ENCODE measurements at regions not wholly inside any gene's neighbourhood (a gene's known extent, or its start where the extent isn't known, plus 50 kb on each side); places are given as distances from the start of the nearest gene placed in this dataset.

DNA sequence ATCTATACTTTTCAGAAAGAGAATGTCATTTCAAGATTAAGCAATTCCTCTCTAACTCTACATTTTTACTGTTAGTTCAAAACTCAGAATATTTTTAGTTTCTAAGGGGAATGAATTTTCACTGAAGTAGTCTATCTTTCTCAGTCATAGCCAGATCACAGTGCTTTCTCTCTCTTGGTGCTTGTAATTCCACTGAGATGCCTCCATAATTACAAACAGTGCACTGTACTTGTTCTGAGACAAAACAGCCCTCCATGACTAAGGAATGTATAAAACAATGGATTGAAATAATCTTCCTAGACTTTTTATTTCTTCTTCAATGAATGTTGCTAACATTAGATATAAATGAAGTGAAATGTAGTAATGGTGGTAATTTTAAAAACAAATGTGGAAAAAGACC, 603.2 kb upstream of the FAM241A start (continued):
- no peak for TF ChIP-seq NCOA1 (IDR thresholded peaks at IDR 0.05; ENCODE audit: low read depth)
- no peak for TF ChIP-seq ZBTB2 (IDR thresholded peaks at IDR 0.05)
- no peak for TF ChIP-seq ZBTB1 (CRISPR knock-in tag; IDR thresholded peaks at IDR 0.05; ENCODE audit: borderline replicate concordance, low read depth)

- TF ChIP-seq POLR2H (tag; IDR thresholded peaks at IDR 0.05; ENCODE audit: low read depth) (no peak), PCBP1 (IDR thresholded peaks at IDR 0.05; ENCODE audit: low read depth, low read length, poor library complexity, severe bottlenecking) (no peak), MCM2 (IDR thresholded peaks at IDR 0.05; ENCODE audit: low read depth) (no peak), ZNF695 (CRISPR knock-in tag; IDR thresholded peaks at IDR 0.05) (no peak), HBP1 (CRISPR knock-in tag; IDR thresholded peaks at IDR 0.05) (no peak), MTA2 (IDR thresholded peaks at IDR 0.05; ENCODE audit: low read depth) (no peak), ARID3B (CRISPR knock-in tag; IDR thresholded peaks at IDR 0.05; ENCODE audit: borderline replicate concordance) (no peak), ZNF57 (CRISPR knock-in tag; IDR thresholded peaks at IDR 0.05) (no peak), NUFIP1 (IDR thresholded peaks at IDR 0.05; ENCODE audit: partially characterized antibody) (no peak)
- CTCF ChIA-PET (ENCODE audit: low intra/inter-chr PET ratio), result no interaction called here
- no TSS peak for BruUV-seq (replicated peaks)
- Histone ChIP-seq H3K27ac (ENCODE audit: extremely low read depth, low read depth, low read length) (no peak overlapping the region), H3K9me3 (replicated peaks; ENCODE audit: control insufficient read depth, insufficient read depth, low read depth, low read length) (no peaks in the 10 kb centered on the region), H3K9ac (ENCODE audit: insufficient read depth in 1 of 2, low read depth in 2 of 2, low read length in 2 of 2) (no peak overlapping the region), H3K4me3 (no peak overlapping the region), H2AFZ (ENCODE audit: low read depth, low read length) (no peak overlapping the region), H4K20me1 (replicated peaks; ENCODE audit: control insufficient read depth, insufficient read depth, low read length) (no peaks in the 10 kb centered on the region), H3K4me2 (ENCODE audit: insufficient read depth, low read length) (no peak overlapping the region), H3K79me2 (ENCODE audit: control insufficient read depth, insufficient read depth, low read length) (no peaks in the 10 kb centered on the region), H3K4me1 (replicated peaks in 1 of 2; ENCODE audit: control insufficient read depth in 2 of 2, insufficient read depth in 2 of 2, low read length in 2 of 2) (no peaks in the 10 kb centered on the region), H3K9me1 (ENCODE audit: control insufficient read depth, insufficient read depth, low read length) (no peaks in the 10 kb centered on the region), H3K36me3 (ENCODE audit: control insufficient read depth, insufficient read depth, low read length) (no peaks in the 10 kb centered on the region), H3K27me3 (ENCODE audit: control insufficient read depth in 2 of 2, insufficient read depth in 2 of 2, low read length in 2 of 2) (no peaks in the 10 kb centered on the region)
- FAIRE-seq (no peak), DNase-seq (ENCODE audit: extremely low read depth in 1 of 4, low spot score in 3 of 4) (no peak), ATAC-seq (no peak)
- WGBS (ENCODE audit: insufficient coverage, low coverage, missing lambda C conversion rate), result 0% methylated on average over 2 of the region's 2 CpGs
- in situ Hi-C loops (cut with MboI), result no loop called here
- intact Hi-C loops (cut with micrococcal nuclease), result no loop called here
- POLR2A ChIA-PET, result no interaction called here
Observed at GRCh38 chr4:111546881-111547280, 598.4 kb upstream of the FAM241A start.
